Upper lobe of left lung (tissue), 4 donors: ENCODE measurements at regions not wholly inside any gene's neighbourhood (a gene's known extent, or its start where the extent isn't known, plus 50 kb on each side); places are given as distances from the start of the nearest gene placed in this dataset.

Experiments used
- CTCF ChIP-seq, 6 experiments: fragments of 450-650 bp in 4 of 6; fragments of 200-600 bp in 2 of 6; sonication (generic) in 2 of 6; IDR thresholded peaks; one replicate each; pipeline ENCODE4 v1.5.1; 2016 to 2019; ENCODE audit warnings: antibody characterized with exemption in 6 of 6
- EP300 ChIP-seq, 4 donors: sonication (generic); formaldehyde crosslinking; IDR thresholded peaks; one replicate each; pipeline ENCODE4 v1.5.1; 2017; ENCODE audit warnings: antibody characterized with exemption in 4 of 4, control low read depth in 2 of 4

- no peak for TF ChIP-seq CTCF (IDR thresholded peaks at IDR 0.05)
- TF ChIP-seq EP300 (IDR thresholded peaks at IDR 0.05) = no peak
These were observed 156.5 kb downstream of the RGS9 start for GRCh38 chr17:65293584-65294180.
